Smooth muscle cell (in vitro differentiated cells): ENCODE measurements at regions not wholly inside any gene's neighbourhood (a gene's known extent, or its start where the extent isn't known, plus 50 kb on each side); places are given as distances from the start of the nearest gene placed in this dataset.
"Not testable (repeated sequence)": the region's sequence is repeated elsewhere in the genome, so short reads cannot be mapped to it uniquely, and the experiment has no call there.

Experiments
- DNase-seq: peaks from one replicate; lab custom pipeline; 2025; ENCODE audit not compliant: unreplicated experiment; lab: John Stamatoyannopoulos, UW
- H2AFZ ChIP-seq: fragments of 200-600 bp; sonication (generic); 2 replicates; pipeline ENCODE4 v1.6.0; 2016; ENCODE audit warnings: antibody characterized with exemption, low read depth, mild to moderate bottlenecking
- H3F3A ChIP-seq: fragments of 200-600 bp; sonication (generic); 2 replicates; pipeline ENCODE4 v1.6.0; 2017; ENCODE audit warnings: antibody characterized with exemption, low read depth
- H3K27ac ChIP-seq: fragments of 200-600 bp; sonication (generic); 2 replicates; pipeline ENCODE4 v1.5.1; 2016; ENCODE audit warnings: low read depth, mild to moderate bottlenecking
- H3K27me3 ChIP-seq: fragments of 200-600 bp; sonication (generic); 2 replicates; pipeline ENCODE4 v1.6.1; 2016; ENCODE audit warnings: low read depth, mild to moderate bottlenecking
- H3K36me3 ChIP-seq: fragments of 200-600 bp; sonication (generic); 2 replicates; pipeline ENCODE4 v1.5.1; 2016; ENCODE audit warnings: low read depth
- H3K4me1 ChIP-seq: fragments of 200-600 bp; sonication (generic); 2 replicates; pipeline ENCODE4 v1.5.1; 2016; ENCODE audit warnings: low read depth
- H3K4me2 ChIP-seq: fragments of 200-600 bp; sonication (generic); 2 replicates; pipeline ENCODE4 v1.6.0; 2016; ENCODE audit warnings: mild to moderate bottlenecking
- H3K4me3 ChIP-seq: fragments of 200-600 bp; sonication (generic); 2 replicates; pipeline ENCODE4 v1.5.1; 2016; ENCODE audit warnings: mild to moderate bottlenecking
- H3K79me2 ChIP-seq: fragments of 200-600 bp; sonication (generic); 2 replicates; pipeline ENCODE4 v1.6.0; 2016; ENCODE audit warnings: low read depth, mild to moderate bottlenecking
- H3K9ac ChIP-seq: fragments of 200-600 bp; sonication (generic); 2 replicates; pipeline ENCODE4 v1.6.0; 2016; ENCODE audit warnings: low read depth
- H3K9me3 ChIP-seq: fragments of 200-600 bp; sonication (generic); replicated peaks from 2 replicates; pipeline ENCODE4 v1.5.1; 2016; ENCODE audit warnings: low read depth
- H4K20me1 ChIP-seq: fragments of 200-600 bp; sonication (generic); 2 replicates; pipeline ENCODE4 v1.6.0; 2016; ENCODE audit warnings: low read depth
- WGBS: methylation state at CpG from one replicate; pipeline ENCODE4 v1.1.7; 2016; ENCODE audit warnings: low lambda C conversion rate; 5-methylcytosine and 5-hydroxymethylcytosine counted together
- TF ChIP-seq, protein P1 (sequence below): fragments of 200-600 bp; sonication (generic); IDR thresholded peaks from 2 replicates; pipeline ENCODE4 v1.5.1; 2017; ENCODE audit warnings: borderline replicate concordance, mild to moderate bottlenecking, antibody characterized with exemption; ENCODE audit not compliant: insufficient read depth, poor library complexity, severe bottlenecking

- Histone ChIP-seq H3K27ac (no peak overlapping the region), H3F3A (no peaks in the 10 kb centered on the region), H3K9me3 (no peaks in the 10 kb centered on the region), H3K4me2 (no peak overlapping the region), H3K27me3 (no peaks in the 10 kb centered on the region), H3K79me2 (no peaks in the 10 kb centered on the region), H2AFZ (no peak overlapping the region), H3K4me1 (no peaks in the 10 kb centered on the region), H3K4me3 (no peak overlapping the region), H4K20me1 (no peaks in the 10 kb centered on the region), H3K9ac (no peak overlapping the region), H3K36me3 (no peaks in the 10 kb centered on the region)
- DNase-seq, result no peak
- TF ChIP-seq, protein P1, sequence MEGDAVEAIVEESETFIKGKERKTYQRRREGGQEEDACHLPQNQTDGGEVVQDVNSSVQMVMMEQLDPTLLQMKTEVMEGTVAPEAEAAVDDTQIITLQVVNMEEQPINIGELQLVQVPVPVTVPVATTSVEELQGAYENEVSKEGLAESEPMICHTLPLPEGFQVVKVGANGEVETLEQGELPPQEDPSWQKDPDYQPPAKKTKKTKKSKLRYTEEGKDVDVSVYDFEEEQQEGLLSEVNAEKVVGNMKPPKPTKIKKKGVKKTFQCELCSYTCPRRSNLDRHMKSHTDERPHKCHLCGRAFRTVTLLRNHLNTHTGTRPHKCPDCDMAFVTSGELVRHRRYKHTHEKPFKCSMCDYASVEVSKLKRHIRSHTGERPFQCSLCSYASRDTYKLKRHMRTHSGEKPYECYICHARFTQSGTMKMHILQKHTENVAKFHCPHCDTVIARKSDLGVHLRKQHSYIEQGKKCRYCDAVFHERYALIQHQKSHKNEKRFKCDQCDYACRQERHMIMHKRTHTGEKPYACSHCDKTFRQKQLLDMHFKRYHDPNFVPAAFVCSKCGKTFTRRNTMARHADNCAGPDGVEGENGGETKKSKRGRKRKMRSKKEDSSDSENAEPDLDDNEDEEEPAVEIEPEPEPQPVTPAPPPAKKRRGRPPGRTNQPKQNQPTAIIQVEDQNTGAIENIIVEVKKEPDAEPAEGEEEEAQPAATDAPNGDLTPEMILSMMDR, result no peak
- WGBS, result 98% methylated on average over 1 of the region's 1 CpG
These were observed 605.5 kb downstream of the LTN1 start for GRCh38 chr21:28387220-28387619.

GRCh38 chr21:28385845-28386244, 606.8 kb downstream of the LTN1 start:
- WGBS, result 87% methylated on average over 1 of the region's 1 CpG
- Histone ChIP-seq H3K36me3 (no peaks in the 10 kb centered on the region), H3K4me2 (no peak overlapping the region), H2AFZ (no peak overlapping the region), H3F3A (no peaks in the 10 kb centered on the region), H3K27ac (no peak overlapping the region), H3K4me1 (no peaks in the 10 kb centered on the region), H3K27me3 (no peaks in the 10 kb centered on the region), H4K20me1 (no peaks in the 10 kb centered on the region), H3K9me3 (no peaks in the 10 kb centered on the region), H3K4me3 (no peak overlapping the region), H3K9ac (no peak overlapping the region), H3K79me2 (no peaks in the 10 kb centered on the region)
- TF ChIP-seq, protein P1, result no peak
- DNase-seq, result no peak

DNA sequence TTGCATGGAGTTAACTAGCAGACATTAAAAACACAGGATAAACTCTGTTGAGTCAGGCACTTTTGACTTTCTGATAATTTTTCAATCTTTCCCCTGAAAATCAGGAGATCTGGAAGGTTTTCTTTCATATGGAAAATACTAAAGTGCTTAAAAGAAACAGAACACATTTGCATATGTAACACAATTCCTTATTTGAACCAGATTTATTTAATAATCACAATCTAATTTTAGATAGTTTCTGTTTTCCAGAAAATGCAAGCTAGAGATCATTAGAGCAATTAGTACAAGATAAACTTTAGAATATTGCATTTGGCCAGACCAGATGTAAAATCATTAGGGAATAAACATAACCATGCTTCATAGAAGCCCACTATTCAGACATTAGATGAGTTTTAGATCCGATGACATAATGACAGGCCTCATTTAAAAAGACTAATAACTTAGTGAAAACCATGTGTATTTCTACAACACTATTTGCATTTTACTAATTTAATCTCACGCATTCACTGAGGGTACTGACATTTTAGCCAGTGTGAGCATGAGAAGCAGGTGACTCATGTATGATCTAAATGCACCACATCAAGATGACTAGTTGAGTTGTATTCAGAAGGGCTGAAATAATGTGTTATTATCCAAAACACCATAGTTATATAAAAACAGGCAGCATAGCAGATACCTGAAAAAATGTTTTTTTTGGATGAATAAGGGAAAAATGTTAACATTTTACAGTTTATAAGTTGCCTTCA, 611.5 kb downstream of the LTN1 start:
- H3K4me2 ChIP-seq, H2AFZ ChIP-seq, H3K27ac ChIP-seq, H3F3A ChIP-seq, H3K27me3 ChIP-seq, H3K9me3 ChIP-seq, H3K79me2 ChIP-seq, H3K4me1 ChIP-seq, H4K20me1 ChIP-seq, H3K36me3 ChIP-seq, DNase-seq, H3K9ac ChIP-seq, H3K4me3 ChIP-seq: not testable (repeated sequence)
- 100% methylated on average over 2 of the region's 2 CpGs for WGBS

- Histone ChIP-seq H3K9me3 (no peaks in the 10 kb centered on the region), H3K79me2 (no peaks in the 10 kb centered on the region), H4K20me1 (no peaks in the 10 kb centered on the region), H3K4me1 (no peaks in the 10 kb centered on the region), H3K4me2 (no peak overlapping the region), H2AFZ (no peak overlapping the region), H3F3A (no peaks in the 10 kb centered on the region), H3K27me3 (no peaks in the 10 kb centered on the region), H3K36me3 (no peaks in the 10 kb centered on the region), H3K4me3 (no peak overlapping the region), H3K27ac (no peak overlapping the region), H3K9ac (no peak overlapping the region)
- TF ChIP-seq, protein P1, result no peak
- DNase-seq, result no peak
- 84% methylated on average over 7 of the region's 7 CpGs for WGBS
These were observed 612.4 kb downstream of the LTN1 start for GRCh38 chr21:28380241-28380640.
